HepG2 (cell line): ENCODE measurements at regions not wholly inside any gene's neighbourhood (a gene's known extent, or its start where the extent isn't known, plus 50 kb on each side); places are given as distances from the start of the nearest gene placed in this dataset.

Experiments
- ATAC-seq: fragments of 200-7000 bp; cut with Tn5 transposase; 3 replicates; pipeline ENCODE4 v1.9.1; 2020; ENCODE audit warnings: mild to moderate bottlenecking, moderate library complexity
- BruUV-seq: library from RNA; stranded (reverse); fragments of 400-500 nt; replicated peaks from 2 replicates; lab custom pipeline; 2021; lab: Mats Ljungman, UMichigan
- CTCF ChIA-PET: fragments of 300-600 bp; formaldehyde crosslinking; extraction: SDS; loops from one replicate; lab custom pipeline; 2021; ENCODE audit warnings: low total read pairs, inconsistent platforms, low intra/inter-chr PET ratio; lab: Yijun Ruan, JAX
- POLR2A ChIA-PET: fragments of 350-600 bp; sonication (Branson Sonifier 250); formaldehyde crosslinking; loops from one replicate; lab custom pipeline; 2020; ENCODE audit warnings: antibody characterized with exemption, inconsistent platforms; lab: Yijun Ruan, JAX
- DNase-seq: peaks from one replicate; pipeline ENCODE4 v3.0.0-alpha.2; 2015; ENCODE audit warnings: low spot score
- FAIRE-seq: peaks from 3 replicates; lab custom pipeline; 2011; peaks lifted over from hg19 to GRCh38; lab: Jason Lieb, UNC
- H2AFZ ChIP-seq: one replicate; pipeline ENCODE4 v1.6.1; 2011; ENCODE audit warnings: low read length, inconsistent platforms
- H3K27ac ChIP-seq: fragments of 300-600 bp; 3 replicates; pipeline ENCODE4 v1.8.0; 2011; ENCODE audit warnings: mixed run types, mild to moderate bottlenecking, mixed read lengths, low read length, inconsistent platforms; ENCODE audit not compliant: insufficient read depth; ENCODE audit errors: extremely low read length
- H3K27me3 ChIP-seq, 2 experiments: fragments of 200-600 bp in 1 of 2; 2 replicates in 1 of 2; 3 replicates in 1 of 2; pipeline versions ENCODE4 v1.6.0 to v1.8.0; 2011; ENCODE audit warnings: low read length in 2 of 2, mild to moderate bottlenecking in 2 of 2, moderate library complexity in 2 of 2, inconsistent platforms in 1 of 2; ENCODE audit not compliant: insufficient read depth in 2 of 2, control insufficient read depth in 1 of 2
- H3K36me3 ChIP-seq, 2 experiments: fragments of 200-600 bp in 1 of 2; replicated peaks in 1 of 2; 2 replicates in 1 of 2; 3 replicates in 1 of 2; pipeline versions ENCODE4 v1.5.1 to v1.8.0; 2011; ENCODE audit warnings: low read length in 2 of 2, inconsistent platforms in 1 of 2; ENCODE audit not compliant: insufficient read depth in 2 of 2, control insufficient read depth in 1 of 2
- H3K4me1 ChIP-seq: 2 replicates; pipeline ENCODE4 v1.5.1; 2012; ENCODE audit warnings: low read length, inconsistent platforms; ENCODE audit not compliant: insufficient read depth
- H3K4me2 ChIP-seq: 2 replicates; pipeline ENCODE4 v1.6.0; 2011; ENCODE audit warnings: low read depth, low read length, inconsistent platforms
- H3K4me3 ChIP-seq, 3 experiments: fragments of 200-600 bp in 1 of 3; sonication (generic), shearing (Covaris generic) in 1 of 3; replicated peaks in 1 of 3; 2 replicates each; pipeline ENCODE4 v1.5.1; 2011 to 2016; ENCODE audit warnings: low read length in 3 of 3, inconsistent platforms in 2 of 3, low read depth in 2 of 3, mild to moderate bottlenecking in 2 of 3, control low read depth in 1 of 3, mixed read lengths in 1 of 3; ENCODE audit not compliant: insufficient read depth in 1 of 3
- H3K79me2 ChIP-seq: one replicate; pipeline ENCODE4 v1.6.1; 2011; ENCODE audit warnings: low read length, inconsistent platforms; ENCODE audit not compliant: insufficient read depth
- H3K9ac ChIP-seq: 2 replicates; pipeline ENCODE4 v1.6.0; 2011; ENCODE audit warnings: mild to moderate bottlenecking, low read depth, low read length, inconsistent platforms; ENCODE audit not compliant: insufficient read depth
- H3K9me3 ChIP-seq: 2 replicates; pipeline ENCODE4 v1.5.1; 2012; ENCODE audit warnings: mild to moderate bottlenecking, low read length
- H4K20me1 ChIP-seq: 2 replicates; pipeline ENCODE4 v1.6.0; 2011; ENCODE audit warnings: inconsistent platforms, mild to moderate bottlenecking, low read length, moderate library complexity; ENCODE audit not compliant: insufficient read depth
- BCL3 ChIP-seq: sonication (generic); formaldehyde crosslinking; IDR thresholded peaks from 2 replicates; pipeline ENCODE4 v1.5.1; 2020; ENCODE audit warnings: mild to moderate bottlenecking, missing genetic modification reagents, moderate library complexity
- CENPX ChIP-seq: sonication (generic); formaldehyde crosslinking; IDR thresholded peaks from 2 replicates; pipeline ENCODE4 v1.9.0; 2021; ENCODE audit warnings: mild to moderate bottlenecking, missing genetic modification reagents, moderate library complexity
- DMAP1 ChIP-seq: IDR thresholded peaks from 2 replicates; pipeline ENCODE4 v1.6.1; 2016
- EZH2 ChIP-seq: conservative IDR thresholded peaks from 2 replicates; pipeline ENCODE4 v1.6.1; 2012; ENCODE audit warnings: mild to moderate bottlenecking, low read depth, low read length, moderate library complexity
- LCORL ChIP-seq, 2 experiments: fragments of 450-650 bp in 1 of 2; sonication (generic) in 1 of 2; formaldehyde crosslinking in 1 of 2; IDR thresholded peaks; 2 replicates each; pipeline versions ENCODE4 v1.5.0 to v1.6.1; 2017 to 2020; ENCODE audit warnings: antibody characterized with exemption in 1 of 2, missing genetic modification reagents in 1 of 2
- RBM39 ChIP-seq: fragments of 200-400 bp; formaldehyde crosslinking; IDR thresholded peaks from one replicate; pipeline ENCODE4 v1.6.1; 2018; ENCODE audit warnings: antibody characterized with exemption, mild to moderate bottlenecking, low read depth, low read length; ENCODE audit not compliant: poor library complexity, severe bottlenecking
- TARDBP ChIP-seq: sonication (generic); formaldehyde crosslinking; IDR thresholded peaks from 2 replicates; pipeline ENCODE4 v1.8.0; 2022; ENCODE audit warnings: mild to moderate bottlenecking, missing genetic modification reagents
- ZBTB42 ChIP-seq: sonication (generic); formaldehyde crosslinking; IDR thresholded peaks from 2 replicates; pipeline ENCODE4 v1.5.0; 2020; ENCODE audit warnings: mild to moderate bottlenecking, missing genetic modification reagents
- ZNF431 ChIP-seq: sonication (generic); formaldehyde crosslinking; IDR thresholded peaks from 2 replicates; pipeline ENCODE4 v1.9.0; 2022; ENCODE audit warnings: missing genetic modification reagents, low read depth, mild to moderate bottlenecking, borderline replicate concordance
- ZNF720 ChIP-seq: sonication (generic); formaldehyde crosslinking; IDR thresholded peaks from 2 replicates; pipeline ENCODE4 v1.4.0; 2020; ENCODE audit warnings: missing genetic modification reagents
- ZNF784 ChIP-seq: sonication (generic); formaldehyde crosslinking; IDR thresholded peaks from 2 replicates; pipeline ENCODE4 v1.5.1; 2020; ENCODE audit warnings: missing genetic modification reagents, mild to moderate bottlenecking, borderline replicate concordance
- WGBS: methylation state at CpG from one replicate; pipeline ENCODE4 v1.1.6; 2017; ENCODE audit warnings: low lambda C conversion rate; 5-methylcytosine and 5-hydroxymethylcytosine counted together
- in situ Hi-C: cut with HindIII; loops from 2 replicates; pipeline ENCODE4 v1.10.0; 2017; ENCODE audit warnings: low pct_unique_long_range_greater_than_20kb; ENCODE audit not compliant: extremely low pct_ligation_motif_present
- intact Hi-C: fragments of 100-400 bp; cut with micrococcal nuclease; formaldehyde crosslinking; loops from one replicate; pipeline ENCODE4 v1.10.0; 2022; ENCODE audit not compliant: unreplicated experiment

DNA sequence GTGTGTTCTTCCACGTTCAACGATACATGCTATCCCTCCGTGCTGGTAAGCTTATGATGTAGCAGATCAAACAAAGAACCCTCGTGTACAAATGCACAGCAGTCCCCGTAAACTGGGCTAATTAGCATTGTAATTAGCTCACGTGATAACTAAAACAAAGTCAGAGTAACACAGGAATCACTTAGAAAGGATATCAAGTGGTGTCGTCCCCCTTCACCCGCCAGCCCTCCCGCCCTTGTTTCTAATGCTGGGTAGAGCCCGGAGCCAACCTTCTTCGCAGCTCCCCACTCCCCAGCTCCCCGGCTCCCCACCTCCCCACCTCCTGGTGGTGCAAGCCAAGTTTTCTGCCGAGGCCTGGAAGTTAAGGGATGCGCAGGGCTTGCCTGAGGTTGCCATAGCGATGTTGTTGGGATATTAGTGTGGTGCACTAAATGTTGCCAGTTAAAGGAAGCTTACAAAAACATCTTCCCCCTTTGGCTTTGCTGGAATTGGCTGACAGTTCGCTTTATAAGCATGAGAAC lies 357.9 kb upstream of the CCNH start:
- Histone ChIP-seq H2AFZ (no peak overlapping the region), H3K27me3 (no peaks in the 10 kb centered on the region), H3K4me3 (no peak overlapping the region), H3K4me2 (no peak overlapping the region), H3K27ac (no peak overlapping the region), H3K36me3 (no peaks in the 10 kb centered on the region), H3K9me3 (no peaks in the 10 kb centered on the region), H4K20me1 (no peaks in the 10 kb centered on the region), H3K9ac (no peak overlapping the region), H3K79me2 (no peaks in the 10 kb centered on the region), H3K4me1 (no peaks in the 10 kb centered on the region)
- no TSS peak for BruUV-seq
- intact Hi-C loops, result no loop called here
- CTCF ChIA-PET, result no interaction called here
- ATAC-seq, result no peak
- TF ChIP-seq EZH2 (no peak), ZNF720 (no peak), ZBTB42 (CRISPR knock-in tag) (no peak), DMAP1 (CRISPR knock-in tag) (no peak), RBM39 (no peak), CENPX (CRISPR knock-in tag) (no peak), LCORL (IDR thresholded peaks at IDR 0.05) (no peak), LCORL (CRISPR knock-in tag; IDR thresholded peaks at IDR 0.05) (no peak), ZNF784 (CRISPR knock-in tag) (no peak), ZNF431 (CRISPR knock-in tag) (no peak), TARDBP (CRISPR knock-in tag) (no peak), BCL3 (CRISPR knock-in tag) (no peak)
- FAIRE-seq, result no peak
- DNase-seq, result no peak
- POLR2A ChIA-PET, result no interaction called here
- in situ Hi-C loops, result no loop called here
- 29% methylated on average over 15 of the region's 16 CpGs for WGBS
